Lung (tissue), 11 donors: ENCODE measurements at regions not wholly inside any gene's neighbourhood (a gene's known extent, or its start where the extent isn't known, plus 50 kb on each side); places are given as distances from the start of the nearest gene placed in this dataset.

Experiments
- ATAC-seq: fragments of 200-7000 bp; cut with Tn5 transposase; one replicate; pipeline ENCODE4 v1.9.1; 2020; ENCODE audit warnings: moderate number of reproducible peaks; ENCODE audit not compliant: insufficient read depth, low FRiP score
- DNase-seq, 3 donors: peaks; one replicate each; pipeline ENCODE4 v3.0.0-alpha.2; 2013 to 2017
- H3K27ac ChIP-seq, 2 donors: one replicate each; pipeline ENCODE4 v1.5.1; 2013; ENCODE audit warnings: mild to moderate bottlenecking in 2 of 2, moderate library complexity in 2 of 2, control low read depth in 1 of 2, inconsistent platforms in 1 of 2, low read depth in 1 of 2, low read length in 1 of 2
- H3K27me3 ChIP-seq, 3 donors: one replicate each; pipeline ENCODE4 v1.5.1; 2013; ENCODE audit warnings: low read length in 2 of 3; ENCODE audit not compliant: control insufficient read depth in 3 of 3, insufficient read depth in 3 of 3
- H3K36me3 ChIP-seq, 4 donors: one replicate each; pipeline ENCODE4 v1.5.1; 2013; ENCODE audit warnings: low read length in 4 of 4, mild to moderate bottlenecking in 1 of 4, moderate library complexity in 1 of 4; ENCODE audit not compliant: control insufficient read depth in 4 of 4, insufficient read depth in 4 of 4
- H3K4me1 ChIP-seq, 5 donors: one replicate each; pipeline ENCODE4 v1.5.1; 2013; ENCODE audit warnings: low read length in 5 of 5, mild to moderate bottlenecking in 2 of 5, moderate library complexity in 1 of 5; ENCODE audit not compliant: control insufficient read depth in 5 of 5, insufficient read depth in 5 of 5
- H3K4me3 ChIP-seq: one replicate; pipeline ENCODE4 v1.5.1; 2013; ENCODE audit warnings: mild to moderate bottlenecking, control low read depth, moderate library complexity
- H3K9ac ChIP-seq, 2 donors: one replicate each; pipeline ENCODE4 v1.5.1; 2013; ENCODE audit warnings: low read length in 2 of 2, control low read depth in 1 of 2; ENCODE audit not compliant: insufficient read depth in 1 of 2
- H3K9me3 ChIP-seq, 4 donors: one replicate each; pipeline ENCODE4 v1.5.1; 2013; ENCODE audit warnings: low read length in 3 of 4, mild to moderate bottlenecking in 1 of 4, moderate library complexity in 1 of 4; ENCODE audit not compliant: control insufficient read depth in 4 of 4, insufficient read depth in 3 of 4
- CTCF ChIP-seq: IDR thresholded peaks from 2 replicates; pipeline ENCODE4 v1.5.1; 2012; ENCODE audit warnings: mild to moderate bottlenecking; ENCODE audit errors: control extremely low read depth, extremely low read depth
- WGBS, 2 donors: extraction: QIAGEN DNeasy Blood & Tissue Kit; methylation state at CpG; one replicate each; pipeline ENCODE4 v1.1.7; 2013; 5-methylcytosine and 5-hydroxymethylcytosine counted together
- donor health status: control.
- donor health status: control.
- donor health status: Bipolar disorder and iron deficiency.
- donor health status: healthy.
- donor health status: DM: yes; HTN: yes; CAD: no.

GRCh38 chrX:45818913-45819312 lies 618.2 kb upstream of the DIPK2B start:
- DNase-seq (no peak), ATAC-seq (no peak)
- Histone ChIP-seq H3K4me3 (no peak overlapping the region), H3K9ac (no peak overlapping the region), H3K4me1 (no peaks in the 10 kb centered on the region), H3K36me3 (no peaks in the 10 kb centered on the region), H3K9me3 (no peaks in the 10 kb centered on the region), H3K27me3 (peaks cover 0 to 2% (median 0%) of the 10 kb centered on the region in 3 donors), H3K27ac (no peak overlapping the region)
- TF ChIP-seq CTCF: no peak
- WGBS, 2 donors: 85 to 98% methylated on average over 2 of the region's 2 CpGs

- ATAC-seq (no peak), DNase-seq (no peak)
- Histone ChIP-seq H3K9ac (no peak overlapping the region), H3K4me1 (no peaks in the 10 kb centered on the region), H3K9me3 (no peaks in the 10 kb centered on the region), H3K36me3 (no peaks in the 10 kb centered on the region), H3K4me3 (no peak overlapping the region), H3K27me3 (peaks cover 0 to 3% (median 0%) of the 10 kb centered on the region in 3 donors), H3K27ac (no peak overlapping the region)
- WGBS, 2 donors: 57 to 67% methylated on average over 1 of the region's 1 CpG
- TF ChIP-seq CTCF: no peak
Measured at GRCh38 chrX:45815441-45815840, 614.8 kb upstream of the DIPK2B start.

- peaks cover 0 to 6% (median 0%) of the 10 kb centered on the region in 5 donors for H3K4me1 ChIP-seq
- WGBS, 2 donors: 75 to 96% methylated on average over 5 to 6 of the region's 6 CpGs
- no peak for TF ChIP-seq CTCF
- H3K27ac ChIP-seq: no peak overlapping the region
- H3K36me3 ChIP-seq: no peaks in the 10 kb centered on the region
- H3K27me3 ChIP-seq: peaks cover 0 to 3% (median 0%) of the 10 kb centered on the region in 3 donors
- no peak overlapping the region for H3K9ac ChIP-seq
- no peaks in the 10 kb centered on the region for H3K9me3 ChIP-seq
- DNase-seq (no peak), ATAC-seq (no peak)
- H3K4me3 ChIP-seq: no peak overlapping the region
Measured at GRCh38 chrX:45811326-45811725, 610.6 kb upstream of the DIPK2B start.
